Osteoblast (primary cell): ENCODE measurements at regions not wholly inside any gene's neighbourhood (a gene's known extent, or its start where the extent isn't known, plus 50 kb on each side); places are given as distances from the start of the nearest gene placed in this dataset.

ENCODE experiments used
- DNase-seq: peaks from one replicate; pipeline ENCODE4 v3.0.0; 2011; ENCODE audit warnings: low spot score, mixed read lengths; ENCODE audit not compliant: insufficient read length; ENCODE audit errors: missing footprints
- H2AFZ ChIP-seq: 2 replicates; pipeline ENCODE4 v1.6.0; 2011; ENCODE audit warnings: mild to moderate bottlenecking, low read length
- H3K27ac ChIP-seq: 2 replicates; pipeline ENCODE4 v1.5.1; 2011; ENCODE audit warnings: mild to moderate bottlenecking, low read depth, low read length, moderate library complexity
- H3K27me3 ChIP-seq: 2 replicates; pipeline ENCODE4 v1.6.0; 2012; ENCODE audit warnings: mild to moderate bottlenecking, control low read depth, inconsistent platforms, low read length, moderate library complexity; ENCODE audit not compliant: insufficient read depth
- H3K36me3 ChIP-seq: 2 replicates; pipeline ENCODE4 v1.5.1; 2011; ENCODE audit warnings: mild to moderate bottlenecking, low read length, control low read depth, moderate library complexity; ENCODE audit not compliant: insufficient read depth
- H3K4me1 ChIP-seq: 2 replicates; pipeline ENCODE4 v1.5.1; 2011; ENCODE audit warnings: mild to moderate bottlenecking, low read length, control low read depth, moderate library complexity; ENCODE audit not compliant: insufficient read depth
- H3K4me2 ChIP-seq: 2 replicates; pipeline ENCODE4 v1.6.0; 2011; ENCODE audit warnings: mild to moderate bottlenecking, low read length; ENCODE audit not compliant: insufficient read depth
- H3K4me3 ChIP-seq: fragments of 200-600 bp; sonication (generic); 3 replicates; pipeline ENCODE4 v1.5.1; 2012; ENCODE audit warnings: mild to moderate bottlenecking, low read length, inconsistent platforms; ENCODE audit not compliant: insufficient read depth
- H3K79me2 ChIP-seq: 2 replicates; pipeline ENCODE4 v1.6.0; 2012; ENCODE audit warnings: mild to moderate bottlenecking, low read length, control low read depth, inconsistent platforms; ENCODE audit not compliant: insufficient read depth
- H3K9me3 ChIP-seq: 2 replicates; pipeline ENCODE4 v1.5.1; 2011; ENCODE audit warnings: low read depth, low read length, control low read depth
- H4K20me1 ChIP-seq: 2 replicates; pipeline ENCODE4 v1.6.0; 2012; ENCODE audit warnings: mild to moderate bottlenecking, low read length, control low read depth; ENCODE audit not compliant: insufficient read depth
- CTCF ChIP-seq: IDR thresholded peaks from 2 replicates; pipeline ENCODE4 v1.5.1; 2011; ENCODE audit warnings: mild to moderate bottlenecking, low read depth, low read length, moderate library complexity; ENCODE audit errors: extremely low read depth

GRCh38 chr14:99075771-99076375 is 196.1 kb downstream of the BCL11B start:
- Histone ChIP-seq H3K79me2 (no peaks in the 10 kb centered on the region), H3K4me2 (no peak overlapping the region), H3K9me3 (no peaks in the 10 kb centered on the region), H3K4me1 (no peaks in the 10 kb centered on the region), H2AFZ (no peak overlapping the region), H3K27ac (no peak overlapping the region), H3K36me3 (no peaks in the 10 kb centered on the region), H4K20me1 (no peaks in the 10 kb centered on the region), H3K4me3 (no peak overlapping the region), H3K27me3 (no peaks in the 10 kb centered on the region)
- TF ChIP-seq CTCF = no peak
- no peak for DNase-seq

DNA sequence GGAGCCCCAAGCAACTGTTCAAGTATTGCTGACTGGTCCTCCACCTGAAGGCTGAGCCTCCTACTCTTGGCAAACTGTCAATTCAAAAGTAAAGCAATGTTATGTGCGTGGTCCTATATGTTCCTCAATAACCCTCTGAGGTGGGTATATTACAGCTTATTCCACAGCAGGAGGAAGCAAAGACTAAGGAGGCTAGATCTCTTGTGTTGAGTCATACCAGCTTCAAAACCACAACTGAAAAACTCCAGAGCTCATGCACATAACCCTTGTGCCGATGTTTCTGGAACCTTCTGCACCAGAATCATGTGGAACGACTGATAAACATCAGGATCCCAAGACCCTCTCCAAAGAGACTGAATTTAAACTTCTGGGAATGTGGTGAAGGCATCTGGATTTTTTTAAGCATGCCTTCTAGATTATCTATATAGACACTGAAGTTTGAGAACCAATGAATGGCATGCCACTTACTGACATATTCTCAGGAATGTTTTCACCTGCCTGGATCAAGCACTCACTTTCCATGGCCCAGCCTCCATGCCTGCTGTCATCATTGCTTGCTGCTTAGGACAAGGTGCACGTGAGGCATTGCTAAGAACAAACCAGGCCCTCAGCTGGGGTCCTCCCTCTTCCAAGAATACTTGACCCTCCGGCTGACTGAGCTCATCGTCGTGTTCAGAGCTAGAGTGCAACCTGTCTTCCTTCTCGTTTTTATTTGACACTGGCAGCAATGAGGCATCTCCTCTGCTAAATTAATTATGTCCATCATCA is 194.7 kb downstream of the BCL11B start:
- TF ChIP-seq CTCF = no peak
- no peaks in the 10 kb centered on the region for H3K27me3 ChIP-seq
- no peaks in the 10 kb centered on the region for H3K79me2 ChIP-seq
- no peak overlapping the region for H3K4me3 ChIP-seq
- no peak overlapping the region for H3K4me2 ChIP-seq
- H4K20me1 ChIP-seq = no peaks in the 10 kb centered on the region
- DNase-seq = no peak
- H3K27ac ChIP-seq = no peak overlapping the region
- H2AFZ ChIP-seq = no peak overlapping the region
- H3K36me3 ChIP-seq = no peaks in the 10 kb centered on the region
- H3K4me1 ChIP-seq = no peaks in the 10 kb centered on the region
- H3K9me3 ChIP-seq = no peaks in the 10 kb centered on the region

- no peak overlapping the region for H3K27ac ChIP-seq
- H3K36me3 ChIP-seq = no peaks in the 10 kb centered on the region
- H3K27me3 ChIP-seq = no peaks in the 10 kb centered on the region
- no peak overlapping the region for H2AFZ ChIP-seq
- no peaks in the 10 kb centered on the region for H3K4me1 ChIP-seq
- H3K4me2 ChIP-seq = no peak overlapping the region
- TF ChIP-seq CTCF = no peak
- H3K4me3 ChIP-seq = no peak overlapping the region
- no peaks in the 10 kb centered on the region for H3K79me2 ChIP-seq
- no peak for DNase-seq
- H4K20me1 ChIP-seq = no peaks in the 10 kb centered on the region
- no peaks in the 10 kb centered on the region for H3K9me3 ChIP-seq
These were observed 194.2 kb downstream of the BCL11B start for GRCh38 chr14:99077844-99078236.

- no peaks in the 10 kb centered on the region for H3K27me3 ChIP-seq
- H3K36me3 ChIP-seq = no peaks in the 10 kb centered on the region
- H3K4me2 ChIP-seq = no peak overlapping the region
- no peak for DNase-seq
- no peak overlapping the region for H3K27ac ChIP-seq
- no peaks in the 10 kb centered on the region for H3K4me1 ChIP-seq
- H2AFZ ChIP-seq = no peak overlapping the region
- no peaks in the 10 kb centered on the region for H3K79me2 ChIP-seq
- no peak overlapping the region for H3K4me3 ChIP-seq
- TF ChIP-seq CTCF = no peak
- no peaks in the 10 kb centered on the region for H4K20me1 ChIP-seq
- no peaks in the 10 kb centered on the region for H3K9me3 ChIP-seq
These were observed 193.6 kb downstream of the BCL11B start for GRCh38 chr14:99078426-99078825.
